ENCODE measurements at regions not wholly inside any gene's neighbourhood (a gene's known extent, or its start where the extent isn't known, plus 50 kb on each side); places are given as distances from the start of the nearest gene placed in this dataset.

DNA sequence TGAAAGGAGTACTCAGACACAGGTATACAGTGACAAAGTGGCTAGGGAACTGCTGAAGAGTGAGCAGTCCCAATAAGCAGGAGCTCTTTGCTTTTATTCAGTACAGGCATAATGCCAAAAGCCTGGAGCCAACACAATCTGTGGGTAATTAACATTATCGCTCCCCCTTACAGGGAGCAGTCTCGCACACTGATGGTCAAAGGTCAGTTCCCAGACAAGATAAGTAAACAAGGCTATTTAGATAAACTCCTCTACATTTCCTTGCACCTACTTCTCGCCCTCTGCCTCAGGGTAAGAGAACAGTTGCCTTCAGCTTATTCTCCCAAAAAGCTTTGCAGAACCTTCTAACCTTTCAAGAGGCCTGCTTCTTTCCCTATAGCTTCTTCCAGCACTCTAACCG lies 73.9 kb upstream of the TAF9B start:
- no peak for DNase-seq

DNA sequence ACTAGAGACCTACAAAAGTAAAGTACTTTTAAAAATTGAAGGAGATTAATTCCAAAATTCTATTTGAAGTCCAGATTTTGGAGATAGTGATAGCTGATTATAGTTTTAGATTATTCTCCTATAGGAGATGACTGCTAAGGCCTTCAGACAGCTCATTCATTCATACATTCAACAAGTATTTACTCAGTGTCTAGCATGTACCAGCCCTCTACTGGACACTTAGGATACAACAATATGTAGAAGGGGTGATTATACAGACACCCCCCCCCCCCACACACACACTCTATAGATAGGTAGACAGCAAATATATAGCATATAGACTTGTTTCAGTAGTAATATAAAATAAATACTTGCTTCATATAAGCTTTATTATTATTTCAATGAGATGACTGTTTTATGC lies 60.4 kb upstream of the TAF9B start:
- DNase-seq: peak in 1 of 2 experiments; percentile 7

Measured in NCI-H526 (cell line).